ENCODE measurements at regions not wholly inside any gene's neighbourhood (a gene's known extent, or its start where the extent isn't known, plus 50 kb on each side); places are given as distances from the start of the nearest gene placed in this dataset.

- no peak for TF ChIP-seq ZNF274 (IDR thresholded peaks at IDR 0.05; ENCODE audit: low read depth, low read length)
- H3K4me3 ChIP-seq (ENCODE audit: low read length) = no peak overlapping the region
Observed at GRCh38 chr9:89716559-89716958, 111.7 kb downstream of the GADD45G start.

- no peak overlapping the region for H3K4me3 ChIP-seq (ENCODE audit: low read length)
- TF ChIP-seq ZNF274 (IDR thresholded peaks at IDR 0.05; ENCODE audit: low read depth, low read length) = no peak
Observed at GRCh38 chr9:89718176-89718575, 113.4 kb downstream of the GADD45G start.

GRCh38 chr9:89718651-89719050 is 113.8 kb downstream of the GADD45G start:
- TF ChIP-seq ZNF274 (IDR thresholded peaks at IDR 0.05; ENCODE audit: low read depth, low read length) = no peak
- H3K4me3 ChIP-seq (ENCODE audit: low read length) = no peak overlapping the region

GRCh38 chr9:89719202-89719601 is 114.4 kb downstream of the GADD45G start:
- no peak overlapping the region for H3K4me3 ChIP-seq (ENCODE audit: low read length)
- no peak for TF ChIP-seq ZNF274 (IDR thresholded peaks at IDR 0.05; ENCODE audit: low read depth, low read length)

- no peak for TF ChIP-seq ZNF274 (IDR thresholded peaks at IDR 0.05; ENCODE audit: low read depth, low read length)
- no peak overlapping the region for H3K4me3 ChIP-seq (ENCODE audit: low read length)
Observed at GRCh38 chr9:89720696-89721175, 115.9 kb downstream of the GADD45G start.

GRCh38 chr9:89721176-89721700 is 116.4 kb downstream of the GADD45G start:
- no peak overlapping the region for H3K4me3 ChIP-seq (ENCODE audit: low read length)
- TF ChIP-seq ZNF274 (IDR thresholded peaks at IDR 0.05; ENCODE audit: low read depth, low read length) = no peak

- no peak for TF ChIP-seq ZNF274 (IDR thresholded peaks at IDR 0.05; ENCODE audit: low read depth, low read length)
- H3K4me3 ChIP-seq (ENCODE audit: low read length) = no peak overlapping the region
Observed at GRCh38 chr9:89721971-89722530, 117.2 kb downstream of the GADD45G start.

- no peak for TF ChIP-seq ZNF274 (IDR thresholded peaks at IDR 0.05; ENCODE audit: low read depth, low read length)
Observed at GRCh38 chr9:89722712-89723111, 117.9 kb downstream of the GADD45G start.

GRCh38 chr9:89723469-89724100 is 118.8 kb downstream of the GADD45G start:
- no peak for TF ChIP-seq ZNF274 (IDR thresholded peaks at IDR 0.05; ENCODE audit: low read depth, low read length)
- no peak overlapping the region for H3K4me3 ChIP-seq (ENCODE audit: low read length)

More at GRCh38 chr9:89722712-89723111, 117.9 kb downstream of the GADD45G start:
- H3K4me3 ChIP-seq (ENCODE audit: low read length) = no peak overlapping the region

GRCh38 chr9:89724659-89725058 is 119.8 kb downstream of the GADD45G start:
- H3K4me3 ChIP-seq (ENCODE audit: low read length) = no peak overlapping the region
- TF ChIP-seq ZNF274 (IDR thresholded peaks at IDR 0.05; ENCODE audit: low read depth, low read length) = no peak

- TF ChIP-seq ZNF274 (IDR thresholded peaks at IDR 0.05; ENCODE audit: low read depth, low read length) = no peak
- H3K4me3 ChIP-seq (ENCODE audit: low read length) = no peak overlapping the region
Observed at GRCh38 chr9:89725271-89725670, 120.5 kb downstream of the GADD45G start.

GRCh38 chr9:89729954-89730530 is 125.2 kb downstream of the GADD45G start:
- TF ChIP-seq ZNF274 (IDR thresholded peaks at IDR 0.05; ENCODE audit: low read depth, low read length) = no peak
- no peak overlapping the region for H3K4me3 ChIP-seq (ENCODE audit: low read length)

- TF ChIP-seq ZNF274 (IDR thresholded peaks at IDR 0.05; ENCODE audit: low read depth, low read length) = no peak
- no peak overlapping the region for H3K4me3 ChIP-seq (ENCODE audit: low read length)
Observed at GRCh38 chr9:89730715-89731114, 125.9 kb downstream of the GADD45G start.

GRCh38 chr9:89731262-89732182 is 126.7 kb downstream of the GADD45G start:
- TF ChIP-seq ZNF274 (IDR thresholded peaks at IDR 0.05; ENCODE audit: low read depth, low read length) = no peak

More at GRCh38 chr9:89731262-89732182, 126.7 kb downstream of the GADD45G start:
- no peak overlapping the region for H3K4me3 ChIP-seq (ENCODE audit: low read length)

Data from GM08714 (cell line).